Tibial nerve (tissue), 4 donors: ENCODE measurements at regions not wholly inside any gene's neighbourhood (a gene's known extent, or its start where the extent isn't known, plus 50 kb on each side); places are given as distances from the start of the nearest gene placed in this dataset.

Experiments
- CTCF ChIP-seq, 5 experiments: fragments of 200-600 bp in 3 of 5; fragments of 450-650 bp in 2 of 5; sonication (generic) in 3 of 5; IDR thresholded peaks; one replicate each; pipeline ENCODE4 v1.5.1; 2016 to 2019; ENCODE audit warnings: antibody characterized with exemption in 5 of 5, mild to moderate bottlenecking in 3 of 5, moderate library complexity in 2 of 5
- EP300 ChIP-seq, 2 donors: sonication (generic); formaldehyde crosslinking; IDR thresholded peaks; one replicate each; pipeline ENCODE4 v1.6.1; 2017; ENCODE audit warnings: antibody characterized with exemption in 2 of 2, mild to moderate bottlenecking in 1 of 2
- POLR2A ChIP-seq, 2 donors: fragments of 450-650 bp; IDR thresholded peaks; one replicate each; pipeline ENCODE4 v1.6.1; 2017; ENCODE audit warnings: antibody characterized with exemption in 2 of 2, mild to moderate bottlenecking in 2 of 2, moderate library complexity in 2 of 2

DNA sequence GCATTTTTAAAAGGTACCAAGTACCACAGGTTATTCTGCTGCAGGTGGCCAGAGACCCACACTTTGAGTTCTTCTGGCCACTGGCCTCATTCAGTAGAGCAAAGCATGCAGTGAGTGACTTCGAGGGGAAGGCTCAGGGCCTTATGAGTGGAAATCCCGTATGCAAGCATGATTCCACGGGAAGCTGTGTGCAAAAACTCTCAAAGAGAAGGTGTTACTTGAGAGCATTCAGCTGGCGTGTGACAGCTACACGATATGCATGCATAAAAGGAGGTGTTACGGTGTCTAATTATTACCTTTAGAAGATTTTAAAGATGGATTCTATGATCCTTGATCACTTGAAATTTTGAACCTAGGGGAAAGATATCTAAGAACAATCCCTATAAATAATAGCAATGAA, 160.3 kb downstream of the ENC1 start:
- TF ChIP-seq CTCF (IDR thresholded peaks at IDR 0.05) = no peak
- TF ChIP-seq POLR2A (IDR thresholded peaks at IDR 0.05) = no peak
- TF ChIP-seq EP300 (IDR thresholded peaks at IDR 0.05) = no peak
